BE2C (cell line): ENCODE measurements at regions not wholly inside any gene's neighbourhood (a gene's known extent, or its start where the extent isn't known, plus 50 kb on each side); places are given as distances from the start of the nearest gene placed in this dataset.

Source experiments
- DNase-seq: peaks from one replicate; pipeline ENCODE4 v3.0.0-alpha.2; 2020
- H3K27me3 ChIP-seq: fragments of 250-450 bp; sonication (Bioruptor Pico); 2 replicates; pipeline ENCODE4 v1.5.1; 2020; ENCODE audit warnings: mild to moderate bottlenecking
- H3K36me3 ChIP-seq: fragments of 250-450 bp; sonication (Bioruptor Pico); 2 replicates; pipeline ENCODE4 v1.5.1; 2020; ENCODE audit warnings: mild to moderate bottlenecking
- H3K4me1 ChIP-seq: fragments of 250-450 bp; sonication (Bioruptor Pico); 2 replicates; pipeline ENCODE4 v1.5.1; 2020
- H3K4me3 ChIP-seq: 2 replicates; pipeline ENCODE4 v1.5.1; 2011; ENCODE audit warnings: low read depth, low read length
- H3K9me3 ChIP-seq: fragments of 250-450 bp; sonication (Bioruptor Pico); 2 replicates; pipeline ENCODE4 v1.5.1; 2020
- TF ChIP-seq, protein P1 (sequence below): IDR thresholded peaks from 2 replicates; pipeline ENCODE4 v1.5.1; 2012; ENCODE audit warnings: mild to moderate bottlenecking, low read depth, low read length

DNA sequence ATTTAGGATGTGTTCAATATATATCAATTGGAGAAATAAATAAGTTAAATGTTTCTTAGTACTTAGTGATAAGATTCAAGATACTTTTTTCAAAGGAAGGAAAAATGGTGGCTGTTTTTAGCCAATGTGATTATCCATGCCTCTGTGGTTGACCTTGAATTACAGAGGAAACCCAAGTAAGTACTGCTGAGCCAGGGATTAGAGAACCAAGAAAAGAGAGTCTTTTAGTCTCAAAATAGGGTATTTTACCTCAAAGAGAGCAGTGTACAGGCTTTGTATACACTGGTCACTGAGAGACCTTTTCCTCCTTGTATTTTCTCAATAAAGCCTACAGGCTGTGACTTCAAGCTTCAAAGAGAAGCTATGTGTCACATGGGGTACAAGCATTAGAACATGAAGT lies 1075.3 kb downstream of the ADGRL3 start:
- no peak overlapping the region for H3K4me3 ChIP-seq
- no peaks in the 10 kb centered on the region for H3K27me3 ChIP-seq
- H3K4me1 ChIP-seq = peaks cover 10% of the 10 kb centered on the region
- no peaks in the 10 kb centered on the region for H3K9me3 ChIP-seq
- DNase-seq = no peak
- no peaks in the 10 kb centered on the region for H3K36me3 ChIP-seq
- TF ChIP-seq, protein P1, sequence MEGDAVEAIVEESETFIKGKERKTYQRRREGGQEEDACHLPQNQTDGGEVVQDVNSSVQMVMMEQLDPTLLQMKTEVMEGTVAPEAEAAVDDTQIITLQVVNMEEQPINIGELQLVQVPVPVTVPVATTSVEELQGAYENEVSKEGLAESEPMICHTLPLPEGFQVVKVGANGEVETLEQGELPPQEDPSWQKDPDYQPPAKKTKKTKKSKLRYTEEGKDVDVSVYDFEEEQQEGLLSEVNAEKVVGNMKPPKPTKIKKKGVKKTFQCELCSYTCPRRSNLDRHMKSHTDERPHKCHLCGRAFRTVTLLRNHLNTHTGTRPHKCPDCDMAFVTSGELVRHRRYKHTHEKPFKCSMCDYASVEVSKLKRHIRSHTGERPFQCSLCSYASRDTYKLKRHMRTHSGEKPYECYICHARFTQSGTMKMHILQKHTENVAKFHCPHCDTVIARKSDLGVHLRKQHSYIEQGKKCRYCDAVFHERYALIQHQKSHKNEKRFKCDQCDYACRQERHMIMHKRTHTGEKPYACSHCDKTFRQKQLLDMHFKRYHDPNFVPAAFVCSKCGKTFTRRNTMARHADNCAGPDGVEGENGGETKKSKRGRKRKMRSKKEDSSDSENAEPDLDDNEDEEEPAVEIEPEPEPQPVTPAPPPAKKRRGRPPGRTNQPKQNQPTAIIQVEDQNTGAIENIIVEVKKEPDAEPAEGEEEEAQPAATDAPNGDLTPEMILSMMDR = no peak

DNA sequence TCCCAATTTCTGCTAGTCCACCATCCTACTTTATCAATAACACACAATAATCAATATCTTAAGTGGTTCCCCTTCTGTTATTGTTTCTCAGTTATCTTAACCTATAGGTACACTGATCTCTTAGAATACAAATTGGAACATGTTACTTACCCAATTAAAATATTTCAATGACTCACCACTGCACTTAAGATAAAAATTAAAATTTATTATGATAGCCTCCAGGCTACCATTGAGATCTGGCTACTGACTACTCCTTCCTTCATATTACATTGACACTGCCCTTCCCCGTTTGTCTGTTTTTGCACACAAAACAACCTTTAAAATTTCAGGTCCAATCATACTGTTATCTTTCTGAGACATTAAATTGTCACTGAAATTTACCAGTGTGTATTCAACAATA lies 1074.7 kb downstream of the ADGRL3 start:
- TF ChIP-seq, protein P1 = no peak
- H3K27me3 ChIP-seq = no peaks in the 10 kb centered on the region
- H3K4me3 ChIP-seq = no peak overlapping the region
- H3K9me3 ChIP-seq = no peaks in the 10 kb centered on the region
- no peaks in the 10 kb centered on the region for H3K36me3 ChIP-seq
- H3K4me1 ChIP-seq = peaks cover 10% of the 10 kb centered on the region
- peak; percentile 18 for DNase-seq

DNA sequence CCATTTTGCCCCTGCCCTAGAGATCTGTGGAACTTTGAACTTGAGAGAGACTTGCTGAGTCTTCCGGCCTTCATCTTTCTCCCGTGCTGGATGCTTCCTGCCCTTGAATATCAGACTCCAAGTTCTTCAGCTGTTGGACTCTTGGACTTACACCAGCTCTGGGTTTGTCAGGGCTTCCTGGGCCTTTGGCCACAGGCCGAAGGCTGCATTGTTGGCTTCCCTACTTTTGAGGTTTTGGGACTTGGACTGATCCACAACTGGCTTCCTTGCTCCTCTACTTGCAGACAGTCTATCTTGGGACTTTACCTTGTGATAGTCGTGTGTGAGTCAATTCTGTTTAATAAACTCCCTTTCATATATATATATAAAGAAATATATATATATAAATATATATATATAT lies 1071.0 kb downstream of the ADGRL3 start:
- H3K36me3 ChIP-seq = no peaks in the 10 kb centered on the region
- no peak overlapping the region for H3K4me3 ChIP-seq
- no peak for DNase-seq
- H3K27me3 ChIP-seq = no peaks in the 10 kb centered on the region
- peaks cover 10% of the 10 kb centered on the region for H3K4me1 ChIP-seq
- H3K9me3 ChIP-seq = no peaks in the 10 kb centered on the region
- TF ChIP-seq, protein P1 = no peak

DNA sequence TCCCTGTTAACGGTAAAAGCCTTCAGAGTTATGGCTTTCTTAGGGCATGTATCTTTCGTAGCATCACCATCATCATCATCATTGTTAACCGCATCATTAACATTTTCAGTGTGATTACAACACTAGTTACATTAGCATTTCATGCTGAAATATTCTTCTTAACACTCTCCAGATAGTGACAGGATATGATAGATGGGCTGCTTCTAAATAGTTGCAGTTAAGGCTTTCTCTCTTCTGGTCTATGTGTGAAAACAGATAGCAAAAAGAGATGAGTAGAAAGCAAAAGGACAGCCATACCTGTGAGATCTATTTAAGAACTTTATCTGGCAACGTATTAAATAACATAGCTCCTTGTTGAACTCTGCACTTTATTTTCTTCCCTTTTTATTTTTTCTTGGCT lies 1069.8 kb downstream of the ADGRL3 start:
- H3K4me3 ChIP-seq = no peak overlapping the region
- H3K4me1 ChIP-seq = no peaks in the 10 kb centered on the region
- DNase-seq = no peak
- TF ChIP-seq, protein P1 = no peak
- H3K9me3 ChIP-seq = no peaks in the 10 kb centered on the region
- H3K36me3 ChIP-seq = no peaks in the 10 kb centered on the region
- H3K27me3 ChIP-seq = no peaks in the 10 kb centered on the region

DNA sequence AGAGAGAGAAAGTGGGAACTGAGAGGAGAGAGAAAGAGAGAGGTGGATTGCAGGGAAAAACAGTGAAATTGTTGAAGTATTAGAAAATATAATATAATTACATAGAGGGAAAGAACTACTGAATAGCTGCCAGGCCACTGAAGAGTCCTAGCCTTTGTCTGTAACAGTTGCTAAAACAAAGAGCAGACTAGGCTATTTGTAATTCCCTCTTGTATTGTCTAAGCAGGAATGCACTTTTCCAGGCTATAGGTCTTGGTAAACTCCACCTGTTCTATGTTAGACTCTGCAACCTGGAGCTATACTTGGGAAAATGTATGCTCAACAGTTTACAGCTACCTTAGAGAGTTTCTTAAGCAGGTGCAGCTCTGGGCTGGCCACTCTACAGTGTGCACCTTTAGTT lies 1063.3 kb downstream of the ADGRL3 start:
- H3K4me1 ChIP-seq = no peaks in the 10 kb centered on the region
- H3K36me3 ChIP-seq = no peaks in the 10 kb centered on the region
- no peak for DNase-seq
- no peak overlapping the region for H3K4me3 ChIP-seq
- no peaks in the 10 kb centered on the region for H3K27me3 ChIP-seq
- H3K9me3 ChIP-seq = no peaks in the 10 kb centered on the region
- TF ChIP-seq, protein P1 = no peak

DNA sequence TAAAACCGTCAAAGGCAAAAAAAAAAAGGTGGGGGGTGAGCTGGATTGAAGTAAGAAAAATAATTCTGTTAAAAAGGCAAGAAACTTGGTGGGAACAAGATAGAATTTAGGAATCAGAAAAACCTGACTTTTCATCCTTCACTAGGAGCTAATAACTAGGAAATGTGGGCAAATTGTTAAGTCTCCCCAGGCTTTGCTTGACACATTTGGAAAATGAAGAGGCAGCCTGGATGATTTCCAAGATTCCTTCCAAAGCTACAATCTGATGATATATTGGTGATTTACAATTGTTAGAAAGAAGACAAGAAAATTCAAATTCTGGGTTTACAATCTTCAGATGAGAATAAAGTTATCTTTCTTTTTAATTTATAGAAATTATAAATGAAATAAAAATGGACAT lies 1062.5 kb downstream of the ADGRL3 start:
- no peak overlapping the region for H3K4me3 ChIP-seq
- no peaks in the 10 kb centered on the region for H3K4me1 ChIP-seq
- H3K36me3 ChIP-seq = no peaks in the 10 kb centered on the region
- TF ChIP-seq, protein P1 = no peak
- H3K27me3 ChIP-seq = no peaks in the 10 kb centered on the region
- no peak for DNase-seq
- no peaks in the 10 kb centered on the region for H3K9me3 ChIP-seq
